IMR-90 (cell line): ENCODE measurements at regions not wholly inside any gene's neighbourhood (a gene's known extent, or its start where the extent isn't known, plus 50 kb on each side); places are given as distances from the start of the nearest gene placed in this dataset.

Experiments used
- ATAC-seq: fragments of 200-7000 bp; cut with Tn5 transposase; 2 replicates; pipeline ENCODE4 v1.9.1; 2020; ENCODE audit warnings: low read depth, mild to moderate bottlenecking, moderate library complexity
- BruUV-seq: library from RNA; stranded (reverse); fragments of 400-500 nt; replicated peaks from 2 replicates; lab custom pipeline; 2021; lab: Mats Ljungman, UMichigan
- CTCF ChIA-PET: fragments of 300-600 bp; formaldehyde crosslinking; extraction: SDS; loops from one replicate; lab custom pipeline; 2021; ENCODE audit warnings: antibody characterized with exemption; lab: Yijun Ruan, JAX
- POLR2A ChIA-PET: fragments of 300-600 bp; sonication (Branson Sonifier 250); formaldehyde crosslinking; loops from one replicate; lab custom pipeline; 2022; ENCODE audit warnings: antibody characterized with exemption; ENCODE audit not compliant: unreplicated experiment; lab: Charles Lee
- DNase-seq: peaks from one replicate; pipeline ENCODE4 v3.0.0; 2013
- H2AFZ ChIP-seq: replicated peaks from 2 replicates; pipeline ENCODE3; 2013; ENCODE audit warnings: low read length, mild to moderate bottlenecking; ENCODE audit not compliant: poor library complexity
- H2AK5ac ChIP-seq: 2 replicates; pipeline ENCODE4 v1.6.1; 2013; ENCODE audit warnings: low read depth, low read length, inconsistent platforms
- H2AK9ac ChIP-seq: replicated peaks from 2 replicates; pipeline ENCODE3; 2013; ENCODE audit warnings: mild to moderate bottlenecking, low read depth, low read length, moderate library complexity; ENCODE audit not compliant: poor library complexity
- H2BK120ac ChIP-seq: 2 replicates; pipeline ENCODE4 v1.6.1; 2013; ENCODE audit warnings: low read depth, low read length, inconsistent platforms
- H2BK15ac ChIP-seq: 3 replicates; pipeline ENCODE4 v1.6.1; 2013; ENCODE audit warnings: low read depth, low read length, inconsistent platforms
- H2BK20ac ChIP-seq: 2 replicates; pipeline ENCODE4 v1.6.1; 2013; ENCODE audit warnings: low read depth, mild to moderate bottlenecking, inconsistent platforms, low read length, moderate library complexity
- H2BK5ac ChIP-seq: 2 replicates; pipeline ENCODE4 v1.6.1; 2013; ENCODE audit warnings: mild to moderate bottlenecking, low read depth, low read length, inconsistent platforms; ENCODE audit not compliant: poor library complexity, severe bottlenecking
- H3K14ac ChIP-seq: replicated peaks from 2 replicates; pipeline ENCODE4 v1.6.1; 2013; ENCODE audit warnings: low read depth, low read length, inconsistent platforms
- H3K18ac ChIP-seq: 2 replicates; pipeline ENCODE4 v1.6.1; 2013; ENCODE audit warnings: low read depth, low read length, control low read depth
- H3K23ac ChIP-seq: 2 replicates; pipeline ENCODE4 v1.6.1; 2013; ENCODE audit warnings: low read depth, low read length, inconsistent platforms
- H3K27ac ChIP-seq: 2 replicates; pipeline ENCODE4 v1.5.1; 2013; ENCODE audit warnings: mild to moderate bottlenecking, control low read depth, low read length; ENCODE audit not compliant: insufficient read depth
- H3K27me3 ChIP-seq: 2 replicates; pipeline ENCODE4 v1.6.1; 2013; ENCODE audit warnings: low read length; ENCODE audit not compliant: control insufficient read depth, insufficient read depth
- H3K36me3 ChIP-seq: 2 replicates; pipeline ENCODE4 v1.6.1; 2013; ENCODE audit warnings: low read length, mixed read lengths; ENCODE audit not compliant: control insufficient read depth, insufficient read depth
- H3K4ac ChIP-seq: 2 replicates; pipeline ENCODE4 v1.6.1; 2013; ENCODE audit warnings: low read depth, low read length, inconsistent platforms
- H3K4me1 ChIP-seq: 2 replicates; pipeline ENCODE4 v1.6.1; 2013; ENCODE audit warnings: low read length, mixed read lengths; ENCODE audit not compliant: control insufficient read depth, insufficient read depth
- H3K4me2 ChIP-seq: 2 replicates; pipeline ENCODE4 v1.6.1; 2013; ENCODE audit warnings: low read depth, mild to moderate bottlenecking, control low read depth, low read length, moderate library complexity
- H3K4me3 ChIP-seq: 2 replicates; pipeline ENCODE4 v1.5.1; 2013; ENCODE audit warnings: low read depth, mild to moderate bottlenecking, control low read depth, low read length, moderate library complexity; ENCODE audit not compliant: insufficient read depth
- H3K56ac ChIP-seq: 2 replicates; pipeline ENCODE4 v1.6.1; 2013; ENCODE audit warnings: low read length, inconsistent platforms; ENCODE audit not compliant: insufficient read depth; ENCODE audit errors: extremely low read depth
- H3K79me1 ChIP-seq, 2 experiments: 2 replicates each; pipeline ENCODE4 v1.6.1; 2013; ENCODE audit warnings: low read length in 2 of 2, inconsistent platforms in 1 of 2, low read depth in 1 of 2
- H3K9ac ChIP-seq: 2 replicates; pipeline ENCODE4 v1.6.1; 2013; ENCODE audit warnings: low read depth, low read length, control low read depth
- H3K9me1 ChIP-seq: 2 replicates; pipeline ENCODE4 v1.6.1; 2013; ENCODE audit warnings: low read length, inconsistent platforms; ENCODE audit not compliant: insufficient read depth
- H3K9me3 ChIP-seq: 2 replicates; pipeline ENCODE4 v1.6.1; 2013; ENCODE audit warnings: low read length; ENCODE audit not compliant: control insufficient read depth, insufficient read depth
- H4K20me1 ChIP-seq: 2 replicates; pipeline ENCODE4 v1.6.1; 2013; ENCODE audit warnings: low read length, inconsistent platforms; ENCODE audit not compliant: insufficient read depth
- H4K5ac ChIP-seq: 2 replicates; pipeline ENCODE4 v1.6.1; 2013; ENCODE audit warnings: mild to moderate bottlenecking, low read depth, low read length, control low read depth
- H4K8ac ChIP-seq, 2 experiments: 2 replicates each; pipeline ENCODE4 v1.6.1; 2013; ENCODE audit warnings: low read depth in 2 of 2, low read length in 2 of 2, control low read depth in 1 of 2, inconsistent platforms in 1 of 2
- H4K91ac ChIP-seq: 2 replicates; pipeline ENCODE4 v1.6.1; 2013; ENCODE audit warnings: low read depth, low read length, inconsistent platforms; ENCODE audit not compliant: insufficient read depth
- BHLHE40 ChIP-seq: fragments of 150-350 bp; IDR thresholded peaks from 2 replicates; pipeline ENCODE4 v1.6.1; 2016; ENCODE audit warnings: mild to moderate bottlenecking, low read depth, low read length
- FOS ChIP-seq: fragments of 150-350 bp; IDR thresholded peaks from 2 replicates; pipeline ENCODE4 v1.6.1; 2016; ENCODE audit warnings: low read depth, low read length
- MAFK ChIP-seq: IDR thresholded peaks from 2 replicates; pipeline ENCODE4 v1.6.1; 2012; ENCODE audit warnings: low read depth, low read length, improper control_type of control experiment
- NFE2L2 ChIP-seq: fragments of 150-350 bp; IDR thresholded peaks from 2 replicates; pipeline ENCODE4 v1.6.1; 2016; ENCODE audit warnings: low read depth, mild to moderate bottlenecking, low read length
- POLR2A ChIP-seq: IDR thresholded peaks from 2 replicates; pipeline ENCODE4 v1.6.1; 2012; ENCODE audit warnings: mild to moderate bottlenecking, low read depth, low read length
- RAD21 ChIP-seq: IDR thresholded peaks from 2 replicates; pipeline ENCODE4 v1.6.1; 2012; ENCODE audit warnings: low read length, improper control_type of control experiment
- RCOR1 ChIP-seq: IDR thresholded peaks from 2 replicates; pipeline ENCODE4 v1.6.1; 2012; ENCODE audit warnings: mild to moderate bottlenecking, low read length, improper control_type of control experiment; ENCODE audit not compliant: insufficient replicate concordance
- RFX5 ChIP-seq: IDR thresholded peaks from 2 replicates; pipeline ENCODE4 v1.8.0; 2012; ENCODE audit warnings: low read depth, mild to moderate bottlenecking, low read length, moderate library complexity
- SMC3 ChIP-seq: fragments of 150-350 bp; IDR thresholded peaks from 2 replicates; pipeline ENCODE4 v1.6.1; 2016; ENCODE audit warnings: low read depth, mild to moderate bottlenecking, antibody characterized with exemption, low read length, moderate library complexity
- WGBS, 2 experiments: methylation state at CpG; one replicate each; pipeline versions ENCODE4 v1.1.5 to v1.1.7; 2013; ENCODE audit warnings: missing lambda C conversion rate in 2 of 2; ENCODE audit not compliant: insufficient read length in 1 of 2; ENCODE audit errors: extremely low coverage in 2 of 2; 5-methylcytosine and 5-hydroxymethylcytosine counted together
- dilution Hi-C: fragments of 300-500 bp; cut with HindIII; formaldehyde crosslinking; loops from one replicate; pipeline ENCODE4 v1.14.3; 2018; ENCODE audit warnings: low sequenced_read_pairs; ENCODE audit not compliant: unreplicated experiment
- in situ Hi-C: fragments of 300-500 bp; cut with MboI; formaldehyde crosslinking; loops from 3 replicates; pipeline ENCODE4 v1.14.3; 2019; ENCODE audit warnings: low sequenced_read_pairs, inconsistent platforms, mixed read lengths
- intact Hi-C: fragments of 100-400 bp; cut with micrococcal nuclease; formaldehyde crosslinking; loops from 2 replicates; pipeline ENCODE4 v1.10.0; 2022
- TF ChIP-seq, protein P1 (sequence below): fragments of 150-350 bp; IDR thresholded peaks from 2 replicates; pipeline ENCODE4 v1.6.1; 2017; ENCODE audit warnings: mild to moderate bottlenecking, antibody characterized with exemption, low read length, low read depth

DNA sequence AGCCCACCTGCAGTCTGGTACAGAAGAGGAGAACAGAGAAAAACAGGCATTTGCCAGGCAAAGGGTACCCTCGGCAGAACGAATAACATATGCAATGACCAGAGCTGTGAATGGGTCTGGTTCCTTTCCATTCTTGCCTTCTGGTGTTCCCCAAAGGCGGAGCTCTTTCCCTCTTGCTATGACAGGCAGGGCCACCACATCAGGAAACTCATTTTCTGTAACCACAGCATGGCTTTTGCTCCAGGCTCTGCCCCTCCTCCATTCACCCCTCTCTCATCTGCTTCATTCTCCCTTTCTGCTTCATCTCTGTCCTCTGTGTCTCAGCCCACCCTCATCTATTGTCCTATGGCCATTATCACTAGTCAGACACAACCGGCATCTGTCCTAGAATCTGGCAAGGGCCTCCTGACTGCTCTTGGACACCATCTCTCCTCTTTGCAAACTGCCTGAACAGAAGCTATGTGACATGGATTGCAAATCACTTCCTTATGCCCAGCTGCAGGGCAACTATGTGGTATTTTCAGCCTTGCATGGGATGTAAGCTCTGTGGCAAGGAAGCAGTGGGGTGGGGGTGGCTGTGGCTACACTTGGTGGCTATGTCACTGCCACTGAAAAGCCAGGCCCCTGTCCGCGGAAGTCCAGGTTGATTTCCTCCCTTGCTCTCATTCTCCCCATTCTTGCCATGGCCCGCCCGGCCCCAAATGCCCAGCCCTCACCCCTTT, 78.8 kb upstream of the ABCD3 start:
- DNase-seq = no peak
- Histone ChIP-seq H3K18ac (no peak overlapping the region), H3K79me1 (no peaks in the 10 kb centered on the region), H3K36me3 (no peaks in the 10 kb centered on the region), H2AFZ (no peak overlapping the region), H4K20me1 (no peaks in the 10 kb centered on the region), H2BK5ac (no peak overlapping the region), H3K27me3 (peaks cover 29% of the 10 kb centered on the region), H3K9ac (no peak overlapping the region), H3K27ac (no peak overlapping the region), H3K14ac (no peak overlapping the region), H3K4ac (no peak overlapping the region), H3K4me1 (peaks cover 2% of the 10 kb centered on the region), H2BK20ac (no peak overlapping the region), H2AK5ac (no peak overlapping the region), H3K4me2 (no peak overlapping the region), H4K8ac (no peak overlapping the region), H2BK120ac (no peak overlapping the region), H3K9me3 (no peaks in the 10 kb centered on the region), H2AK9ac (no peak overlapping the region), H3K4me3 (no peak overlapping the region), H3K23ac (no peak overlapping the region), H3K56ac (no peak overlapping the region), H4K5ac (no peak overlapping the region), H3K9me1 (no peaks in the 10 kb centered on the region), H4K91ac (no peak overlapping the region), H2BK15ac (no peak overlapping the region)
- TF ChIP-seq RFX5 (no peak), SMC3 (no peak), FOS (no peak), BHLHE40 (no peak), MAFK (no peak), POLR2A (no peak), RCOR1 (no peak), NFE2L2 (no peak), RAD21 (no peak)
- TF ChIP-seq, protein P1, sequence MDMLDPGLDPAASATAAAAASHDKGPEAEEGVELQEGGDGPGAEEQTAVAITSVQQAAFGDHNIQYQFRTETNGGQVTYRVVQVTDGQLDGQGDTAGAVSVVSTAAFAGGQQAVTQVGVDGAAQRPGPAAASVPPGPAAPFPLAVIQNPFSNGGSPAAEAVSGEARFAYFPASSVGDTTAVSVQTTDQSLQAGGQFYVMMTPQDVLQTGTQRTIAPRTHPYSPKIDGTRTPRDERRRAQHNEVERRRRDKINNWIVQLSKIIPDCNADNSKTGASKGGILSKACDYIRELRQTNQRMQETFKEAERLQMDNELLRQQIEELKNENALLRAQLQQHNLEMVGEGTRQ = no peak
- in situ Hi-C loops (loop anchor here (10.0 to 25.0 kb wide), 2 partner anchors 315 to 452 kb away; partner anchors contain the start of gene DNTTIP2), dilution Hi-C loops (no loop called here), intact Hi-C loops (no loop called here)
- no peak for ATAC-seq
- ChIA-PET CTCF (interaction anchor here (0.6 kb wide), 1 partner anchor 294 kb away, joined by 3 read pairs; no protein-coding TSS in a partner anchor), POLR2A (no interaction called here)
- BruUV-seq = no TSS peak
- 75% methylated on average over 5 of the region's 8 CpGs; no CpG with 5 or more reads in 1 of the 2 experiments for WGBS, 2 experiments
